Ectodermal cell (in vitro differentiated cells): ENCODE measurements at regions not wholly inside any gene's neighbourhood (a gene's known extent, or its start where the extent isn't known, plus 50 kb on each side); places are given as distances from the start of the nearest gene placed in this dataset.
A peak's percentile ranks its signal among the peaks of the same experiment; 100 is the strongest.
"Not testable (repeated sequence)": the region's sequence is repeated elsewhere in the genome, so short reads cannot be mapped to it uniquely, and the experiment has no call there.

ENCODE experiments used
- H3K27ac ChIP-seq: 2 replicates; pipeline ENCODE4 v1.7.0; 2013; ENCODE audit warnings: mild to moderate bottlenecking, low read depth, low read length; ENCODE audit not compliant: insufficient read depth, poor library complexity, severe bottlenecking
- H3K27me3 ChIP-seq: 2 replicates; pipeline ENCODE4 v1.7.0; 2013; ENCODE audit warnings: mild to moderate bottlenecking, low read length; ENCODE audit not compliant: insufficient read depth, control insufficient read depth, poor library complexity, severe bottlenecking
- H3K36me3 ChIP-seq: one replicate; pipeline ENCODE4 v1.7.0; 2013; ENCODE audit warnings: low read length; ENCODE audit not compliant: control insufficient read depth, insufficient read depth
- H3K4me1 ChIP-seq: one replicate; pipeline ENCODE4 v1.7.0; 2013; ENCODE audit warnings: low read length; ENCODE audit not compliant: control insufficient read depth, insufficient read depth
- H3K4me3 ChIP-seq: 2 replicates; pipeline ENCODE4 v1.7.0; 2013; ENCODE audit warnings: low read depth, low read length, control low read depth; ENCODE audit not compliant: insufficient read depth
- H3K9me3 ChIP-seq: 2 replicates; pipeline ENCODE4 v1.7.0; 2013; ENCODE audit warnings: mild to moderate bottlenecking, low read length, moderate library complexity; ENCODE audit not compliant: control insufficient read depth
- WGBS, 2 experiments: methylation state at CpG; one replicate each; pipeline ENCODE4 v1.1.7; 2013; ENCODE audit warnings: missing lambda C conversion rate in 2 of 2; 5-methylcytosine and 5-hydroxymethylcytosine counted together

GRCh38 chr17:5762191-5762590, 177.9 kb upstream of the NLRP1 start:
- Histone ChIP-seq H3K27ac (no peak overlapping the region), H3K27me3 (no peaks in the 10 kb centered on the region), H3K36me3 (no peaks in the 10 kb centered on the region), H3K4me3 (no peak overlapping the region), H3K4me1 (no peaks in the 10 kb centered on the region), H3K9me3 (no peaks in the 10 kb centered on the region)
- WGBS, 2 experiments: 90 to 94% methylated on average over 2 of the region's 2 CpGs

GRCh38 chr17:5763595-5764306, 179.4 kb upstream of the NLRP1 start:
- WGBS, 2 experiments: 89% methylated on average over 14 of the region's 14 CpGs
- Histone ChIP-seq H3K36me3 (no peaks in the 10 kb centered on the region), H3K27ac (no peak overlapping the region), H3K9me3 (no peaks in the 10 kb centered on the region), H3K4me1 (peaks cover 3% of the 10 kb centered on the region), H3K4me3 (no peak overlapping the region), H3K27me3 (no peaks in the 10 kb centered on the region)

- H3K4me3 ChIP-seq: no peak overlapping the region
- H3K4me1 ChIP-seq: peaks cover 18% of the 10 kb centered on the region
- H3K36me3 ChIP-seq: no peaks in the 10 kb centered on the region
- WGBS, 2 experiments: 35 to 39% methylated on average over 13 of the region's 13 CpGs
- peak overlapping the region; percentile 92 for H3K27ac ChIP-seq
- no peaks in the 10 kb centered on the region for H3K27me3 ChIP-seq
- no peaks in the 10 kb centered on the region for H3K9me3 ChIP-seq
Measured at GRCh38 chr17:5769593-5770354, 185.5 kb upstream of the NLRP1 start.

GRCh38 chr17:5770441-5771270, 186.3 kb upstream of the NLRP1 start:
- Histone ChIP-seq H3K4me3 (no peak overlapping the region), H3K4me1 (peaks cover 18% of the 10 kb centered on the region), H3K36me3 (no peaks in the 10 kb centered on the region), H3K9me3 (no peaks in the 10 kb centered on the region), H3K27me3 (no peaks in the 10 kb centered on the region), H3K27ac (peak overlapping the region; percentile 92)
- WGBS, 2 experiments: 49 to 51% methylated on average over 16 to 17 of the region's 17 CpGs

- H3K4me1 ChIP-seq: peaks cover 18% of the 10 kb centered on the region
- not testable (repeated sequence) for H3K27ac ChIP-seq, H3K36me3 ChIP-seq, H3K9me3 ChIP-seq, H3K4me3 ChIP-seq, H3K27me3 ChIP-seq
- 63 to 66% methylated on average over 36 of the region's 36 CpGs for WGBS, 2 experiments
Measured at GRCh38 chr17:5771271-5771577, 186.9 kb upstream of the NLRP1 start.

GRCh38 chr17:5772017-5772416, 187.7 kb upstream of the NLRP1 start:
- not testable (repeated sequence) for H3K27ac ChIP-seq, H3K4me3 ChIP-seq, H3K9me3 ChIP-seq, H3K27me3 ChIP-seq, H3K36me3 ChIP-seq
- WGBS, 2 experiments: 88% methylated on average over 11 of the region's 11 CpGs
- H3K4me1 ChIP-seq: peaks cover 18% of the 10 kb centered on the region

- Histone ChIP-seq H3K4me1 (peaks cover 16% of the 10 kb centered on the region), H3K36me3 (no peaks in the 10 kb centered on the region), H3K4me3 (no peak overlapping the region), H3K9me3 (no peaks in the 10 kb centered on the region), H3K27ac (no peak overlapping the region), H3K27me3 (no peaks in the 10 kb centered on the region)
- 87 to 88% methylated on average over 13 of the region's 13 CpGs for WGBS, 2 experiments
Measured at GRCh38 chr17:5772720-5773119, 188.4 kb upstream of the NLRP1 start.

GRCh38 chr17:5773816-5774360, 189.6 kb upstream of the NLRP1 start:
- Histone ChIP-seq H3K27ac (no peak overlapping the region), H3K4me1 (peaks cover 15% of the 10 kb centered on the region), H3K36me3 (no peaks in the 10 kb centered on the region), H3K27me3 (no peaks in the 10 kb centered on the region), H3K4me3 (no peak overlapping the region), H3K9me3 (no peaks in the 10 kb centered on the region)
- 86 to 88% methylated on average over 7 of the region's 7 CpGs for WGBS, 2 experiments

- no peaks in the 10 kb centered on the region for H3K36me3 ChIP-seq
Measured at GRCh38 chr17:5775098-5775497, 190.8 kb upstream of the NLRP1 start.

GRCh38 chr17:5780476-5780875, 196.2 kb upstream of the NLRP1 start:
- Histone ChIP-seq H3K27ac (no peak overlapping the region), H3K36me3 (no peaks in the 10 kb centered on the region), H3K4me3 (no peak overlapping the region), H3K9me3 (no peaks in the 10 kb centered on the region), H3K27me3 (no peaks in the 10 kb centered on the region), H3K4me1 (peaks cover 6% of the 10 kb centered on the region)
- WGBS, 2 experiments: 89 to 91% methylated on average over 11 of the region's 11 CpGs

More at GRCh38 chr17:5775098-5775497, 190.8 kb upstream of the NLRP1 start:
- Histone ChIP-seq H3K27ac (no peak overlapping the region), H3K4me1 (peaks cover 7% of the 10 kb centered on the region), H3K9me3 (no peaks in the 10 kb centered on the region), H3K27me3 (no peaks in the 10 kb centered on the region), H3K4me3 (no peak overlapping the region)
- 79 to 83% methylated on average over 8 of the region's 8 CpGs for WGBS, 2 experiments
